HUES6 (cell line): ENCODE measurements at regions not wholly inside any gene's neighbourhood (a gene's known extent, or its start where the extent isn't known, plus 50 kb on each side); places are given as distances from the start of the nearest gene placed in this dataset.

Source experiments
- H3K27ac ChIP-seq: 2 replicates; pipeline ENCODE4 v1.7.0; 2013; ENCODE audit warnings: low read depth, mild to moderate bottlenecking, low read length, inconsistent platforms
- H3K27me3 ChIP-seq: 2 replicates; pipeline ENCODE4 v1.6.1; 2013; ENCODE audit warnings: low read length; ENCODE audit not compliant: control insufficient read depth, insufficient read depth
- H3K36me3 ChIP-seq: 2 replicates; pipeline ENCODE4 v1.6.1; 2013; ENCODE audit warnings: low read length; ENCODE audit not compliant: control insufficient read depth, insufficient read depth
- H3K4me1 ChIP-seq: 2 replicates; pipeline ENCODE4 v1.6.1; 2013; ENCODE audit warnings: low read length; ENCODE audit not compliant: control insufficient read depth, insufficient read depth
- H3K4me3 ChIP-seq: 2 replicates; pipeline ENCODE4 v1.5.1; 2013; ENCODE audit warnings: low read depth, low read length
- H3K9ac ChIP-seq: one replicate; pipeline ENCODE4 v1.6.1; 2013; ENCODE audit warnings: mild to moderate bottlenecking, low read length
- H3K9me3 ChIP-seq: 2 replicates; pipeline ENCODE4 v1.6.1; 2013; ENCODE audit warnings: low read depth, low read length; ENCODE audit not compliant: control insufficient read depth, insufficient read depth

- no peaks in the 10 kb centered on the region for H3K36me3 ChIP-seq
- H3K27me3 ChIP-seq, result no peaks in the 10 kb centered on the region
- peaks cover 2% of the 10 kb centered on the region; the same call in 1 of the 2 replicates for H3K9me3 ChIP-seq
- no peak overlapping the region for H3K27ac ChIP-seq
- H3K9ac ChIP-seq, result no peak overlapping the region
- no peaks in the 10 kb centered on the region for H3K4me1 ChIP-seq
- no peak overlapping the region for H3K4me3 ChIP-seq
These were observed 357.9 kb upstream of the TMEM132C start for GRCh38 chr12:127909041-127909440.

- H3K27me3 ChIP-seq, result no peaks in the 10 kb centered on the region
- no peak overlapping the region for H3K4me3 ChIP-seq
- H3K27ac ChIP-seq, result no peak overlapping the region
- no peaks in the 10 kb centered on the region for H3K36me3 ChIP-seq
- no peaks in the 10 kb centered on the region for H3K9me3 ChIP-seq
- H3K4me1 ChIP-seq, result no peaks in the 10 kb centered on the region
- H3K9ac ChIP-seq, result no peak overlapping the region
These were observed 355.7 kb upstream of the TMEM132C start for GRCh38 chr12:127911291-127911690.

GRCh38 chr12:127912035-127912665 lies 354.8 kb upstream of the TMEM132C start:
- no peaks in the 10 kb centered on the region for H3K4me1 ChIP-seq
- H3K9me3 ChIP-seq, result no peaks in the 10 kb centered on the region
- H3K36me3 ChIP-seq, result no peaks in the 10 kb centered on the region
- H3K27ac ChIP-seq, result no peak overlapping the region
- H3K9ac ChIP-seq, result no peak overlapping the region
- no peak overlapping the region for H3K4me3 ChIP-seq
- no peaks in the 10 kb centered on the region for H3K27me3 ChIP-seq

GRCh38 chr12:127923501-127923900 lies 343.5 kb upstream of the TMEM132C start:
- Histone ChIP-seq H3K9ac (no peak overlapping the region), H3K36me3 (no peaks in the 10 kb centered on the region), H3K9me3 (no peaks in the 10 kb centered on the region)

GRCh38 chr12:127925971-127926370 lies 341.0 kb upstream of the TMEM132C start:
- no peak overlapping the region for H3K9ac ChIP-seq
- H3K4me3 ChIP-seq, result no peak overlapping the region
- H3K27ac ChIP-seq, result no peak overlapping the region
- H3K4me1 ChIP-seq, result no peaks in the 10 kb centered on the region
- no peaks in the 10 kb centered on the region for H3K36me3 ChIP-seq
- H3K27me3 ChIP-seq, result no peaks in the 10 kb centered on the region
- no peaks in the 10 kb centered on the region for H3K9me3 ChIP-seq

More at GRCh38 chr12:127923501-127923900, 343.5 kb upstream of the TMEM132C start:
- H3K4me1 ChIP-seq, result no peaks in the 10 kb centered on the region
- H3K4me3 ChIP-seq, result no peak overlapping the region
- no peak overlapping the region for H3K27ac ChIP-seq
- H3K27me3 ChIP-seq, result no peaks in the 10 kb centered on the region

- Histone ChIP-seq H3K9me3 (no peaks in the 10 kb centered on the region), H3K27me3 (no peaks in the 10 kb centered on the region), H3K27ac (no peak overlapping the region), H3K4me1 (no peaks in the 10 kb centered on the region), H3K36me3 (no peaks in the 10 kb centered on the region), H3K4me3 (no peak overlapping the region), H3K9ac (no peak overlapping the region)
These were observed 338.8 kb upstream of the TMEM132C start for GRCh38 chr12:127928178-127928577.

- Histone ChIP-seq H3K4me1 (no peaks in the 10 kb centered on the region), H3K27me3 (no peaks in the 10 kb centered on the region), H3K9ac (no peak overlapping the region), H3K27ac (no peak overlapping the region), H3K36me3 (no peaks in the 10 kb centered on the region), H3K4me3 (no peak overlapping the region), H3K9me3 (no peaks in the 10 kb centered on the region)
These were observed 338.1 kb upstream of the TMEM132C start for GRCh38 chr12:127928615-127929571.

GRCh38 chr12:127930122-127930521 lies 336.8 kb upstream of the TMEM132C start:
- Histone ChIP-seq H3K27me3 (no peaks in the 10 kb centered on the region), H3K4me3 (no peak overlapping the region), H3K36me3 (no peaks in the 10 kb centered on the region), H3K9ac (no peak overlapping the region), H3K9me3 (no peaks in the 10 kb centered on the region), H3K4me1 (no peaks in the 10 kb centered on the region), H3K27ac (no peak overlapping the region)

GRCh38 chr12:127934409-127934808 lies 332.6 kb upstream of the TMEM132C start:
- Histone ChIP-seq H3K4me3 (no peak overlapping the region), H3K36me3 (no peaks in the 10 kb centered on the region), H3K4me1 (no peaks in the 10 kb centered on the region), H3K9ac (no peak overlapping the region), H3K27ac (no peak overlapping the region), H3K9me3 (0 out of 2 replicates have a peak, but pooled peaks cover 3% of the 10 kb centered on the region), H3K27me3 (no peaks in the 10 kb centered on the region)

GRCh38 chr12:127936463-127936862 lies 330.5 kb upstream of the TMEM132C start:
- H3K36me3 ChIP-seq, result no peaks in the 10 kb centered on the region
- no peaks in the 10 kb centered on the region for H3K4me1 ChIP-seq
- H3K4me3 ChIP-seq, result no peak overlapping the region
- no peak overlapping the region for H3K27ac ChIP-seq
- 0 out of 2 replicates have a peak, but pooled peaks cover 3% of the 10 kb centered on the region for H3K9me3 ChIP-seq
- H3K27me3 ChIP-seq, result no peaks in the 10 kb centered on the region
- H3K9ac ChIP-seq, result no peak overlapping the region

GRCh38 chr12:127941332-127941731 lies 325.6 kb upstream of the TMEM132C start:
- Histone ChIP-seq H3K9me3 (0 out of 2 replicates have a peak, but pooled peaks cover 3% of the 10 kb centered on the region), H3K4me1 (peaks cover 2% of the 10 kb centered on the region; the same call in 1 of the 2 replicates), H3K27me3 (no peaks in the 10 kb centered on the region), H3K9ac (no peak overlapping the region), H3K36me3 (no peaks in the 10 kb centered on the region), H3K27ac (no peak overlapping the region), H3K4me3 (no peak overlapping the region)
